ENCODE measurements at regions not wholly inside any gene's neighbourhood (a gene's known extent, or its start where the extent isn't known, plus 50 kb on each side); places are given as distances from the start of the nearest gene placed in this dataset.

- no peak for TF ChIP-seq POLR2AphosphoS5 (IDR thresholded peaks at IDR 0.05; ENCODE audit: low read depth, low read length)
- TF ChIP-seq POLR2A (IDR thresholded peaks at IDR 0.05; ENCODE audit: low read depth, low read length), result no peak
- no peak for TF ChIP-seq POU2F2 (IDR thresholded peaks at IDR 0.05; ENCODE audit: low read depth, low read length)
- no peak for TF ChIP-seq TAF1 (IDR thresholded peaks at IDR 0.05; ENCODE audit: low read depth, low read length)
- TF ChIP-seq SPI1 (IDR thresholded peaks at IDR 0.05; ENCODE audit: low read depth, low read length), result no peak
- no peak for TF ChIP-seq PAX5 (IDR thresholded peaks at IDR 0.05; ENCODE audit: insufficient read depth, low read length, severe bottlenecking)
Measured at GRCh38 chr7:54084340-54084739, 457.8 kb upstream of the VSTM2A start.
